ENCODE measurements at regions not wholly inside any gene's neighbourhood (a gene's known extent, or its start where the extent isn't known, plus 50 kb on each side); places are given as distances from the start of the nearest gene placed in this dataset.

- WGBS (ENCODE audit: low lambda C conversion rate): 13% methylated on average over 1 of the region's 1 CpG
Measured at GRCh38 chr2:194566907-194567660, 1089.9 kb upstream of the SLC39A10 start.

GRCh38 chr2:194564422-194564821, 1092.6 kb upstream of the SLC39A10 start:
- H3K9ac ChIP-seq: no peak overlapping the region
- no peak overlapping the region; a peak in 1 of 4 replicates for H3K27ac ChIP-seq (ENCODE audit: low read depth in 2 of 2, low read length in 1 of 2)
- H3K4me2 ChIP-seq: no peak overlapping the region
- ChIA-PET CTCF (no interaction called here), POLR2A (no interaction called here)
- H3K79me2 ChIP-seq (ENCODE audit: insufficient read depth): no peaks in the 10 kb centered on the region
- no peak for DNase-seq
- no peaks in the 10 kb centered on the region for H3K36me3 ChIP-seq (replicated peaks in 1 of 2; ENCODE audit: control insufficient read depth in 1 of 2, insufficient read depth in 2 of 2, low read length in 1 of 2)
- no peaks in the 10 kb centered on the region for H3K9me2 ChIP-seq
- H2AFZ ChIP-seq (ENCODE audit: low read depth): no peak overlapping the region
- H3K27me3 ChIP-seq (ENCODE audit: insufficient read depth): no peaks in the 10 kb centered on the region
- H3F3A ChIP-seq (replicated peaks; ENCODE audit: insufficient read depth): no peaks in the 10 kb centered on the region
- 2% methylated on average over 2 of the region's 2 CpGs for WGBS (ENCODE audit: low lambda C conversion rate)
- TF ChIP-seq MXI1 (IDR thresholded peaks at IDR 0.05; ENCODE audit: low read depth, low read length): no peak
- peak; percentile 25; the same call in 1 of the 2 replicates for TF ChIP-seq MEF2A (IDR thresholded peaks at IDR 0.05; ENCODE audit: borderline replicate concordance, low read depth)
- no peaks in the 10 kb centered on the region; a peak in 1 of 4 replicates for H3K4me1 ChIP-seq (ENCODE audit: control insufficient read depth in 1 of 2, insufficient read depth in 2 of 2, low read depth in 1 of 2, low read length in 1 of 2)
- H3K9me3 ChIP-seq: no peaks in the 10 kb centered on the region
- H4K20me1 ChIP-seq (ENCODE audit: insufficient read depth): no peaks in the 10 kb centered on the region
- no peak overlapping the region for H3K4me3 ChIP-seq (ENCODE audit: low read depth in 2 of 2, low read length in 1 of 2)

More at GRCh38 chr2:194566907-194567660, 1089.9 kb upstream of the SLC39A10 start:
- CTCF ChIA-PET: no interaction called here
- no peak overlapping the region for H3K4me2 ChIP-seq
- no peaks in the 10 kb centered on the region for H4K20me1 ChIP-seq (ENCODE audit: insufficient read depth)
- H3K9me2 ChIP-seq: 0 out of 2 replicates have a peak, but pooled peaks cover 3% of the 10 kb centered on the region
- no peak overlapping the region for H2AFZ ChIP-seq (ENCODE audit: low read depth)
- no peaks in the 10 kb centered on the region for H3K36me3 ChIP-seq (replicated peaks in 1 of 2; ENCODE audit: control insufficient read depth in 1 of 2, insufficient read depth in 2 of 2, low read length in 1 of 2)
- H3K4me1 ChIP-seq (ENCODE audit: control insufficient read depth in 1 of 2, insufficient read depth in 2 of 2, low read depth in 1 of 2, low read length in 1 of 2): no peaks in the 10 kb centered on the region; a peak in 1 of 4 replicates
- TF ChIP-seq JUND (IDR thresholded peaks at IDR 0.05): no peak
- TF ChIP-seq EP300 (IDR thresholded peaks at IDR 0.05; ENCODE audit: borderline replicate concordance in 1 of 2, low read depth in 1 of 2, low read length in 1 of 2): no peak
- TF ChIP-seq RAD21 (IDR thresholded peaks at IDR 0.05; ENCODE audit: low read length): no peak
- no peak for TF ChIP-seq TEAD4 (IDR thresholded peaks at IDR 0.05; ENCODE audit: borderline replicate concordance, insufficient read depth)
- no peak for TF ChIP-seq MXI1 (IDR thresholded peaks at IDR 0.05; ENCODE audit: low read depth, low read length)
- no peak for TF ChIP-seq CHD2 (IDR thresholded peaks at IDR 0.05; ENCODE audit: low read length, partially characterized antibody)
- TF ChIP-seq, protein P1, sequence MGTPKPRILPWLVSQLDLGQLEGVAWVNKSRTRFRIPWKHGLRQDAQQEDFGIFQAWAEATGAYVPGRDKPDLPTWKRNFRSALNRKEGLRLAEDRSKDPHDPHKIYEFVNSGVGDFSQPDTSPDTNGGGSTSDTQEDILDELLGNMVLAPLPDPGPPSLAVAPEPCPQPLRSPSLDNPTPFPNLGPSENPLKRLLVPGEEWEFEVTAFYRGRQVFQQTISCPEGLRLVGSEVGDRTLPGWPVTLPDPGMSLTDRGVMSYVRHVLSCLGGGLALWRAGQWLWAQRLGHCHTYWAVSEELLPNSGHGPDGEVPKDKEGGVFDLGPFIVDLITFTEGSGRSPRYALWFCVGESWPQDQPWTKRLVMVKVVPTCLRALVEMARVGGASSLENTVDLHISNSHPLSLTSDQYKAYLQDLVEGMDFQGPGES (IDR thresholded peaks at IDR 0.05; ENCODE audit: low read depth, low read length): no peak
- TF ChIP-seq FOXJ3 (CRISPR knock-in tag; IDR thresholded peaks at IDR 0.05): no peak
- no peak for TF ChIP-seq NFIC (IDR thresholded peaks at IDR 0.05; ENCODE audit: borderline replicate concordance)
- TF ChIP-seq, protein P2, sequence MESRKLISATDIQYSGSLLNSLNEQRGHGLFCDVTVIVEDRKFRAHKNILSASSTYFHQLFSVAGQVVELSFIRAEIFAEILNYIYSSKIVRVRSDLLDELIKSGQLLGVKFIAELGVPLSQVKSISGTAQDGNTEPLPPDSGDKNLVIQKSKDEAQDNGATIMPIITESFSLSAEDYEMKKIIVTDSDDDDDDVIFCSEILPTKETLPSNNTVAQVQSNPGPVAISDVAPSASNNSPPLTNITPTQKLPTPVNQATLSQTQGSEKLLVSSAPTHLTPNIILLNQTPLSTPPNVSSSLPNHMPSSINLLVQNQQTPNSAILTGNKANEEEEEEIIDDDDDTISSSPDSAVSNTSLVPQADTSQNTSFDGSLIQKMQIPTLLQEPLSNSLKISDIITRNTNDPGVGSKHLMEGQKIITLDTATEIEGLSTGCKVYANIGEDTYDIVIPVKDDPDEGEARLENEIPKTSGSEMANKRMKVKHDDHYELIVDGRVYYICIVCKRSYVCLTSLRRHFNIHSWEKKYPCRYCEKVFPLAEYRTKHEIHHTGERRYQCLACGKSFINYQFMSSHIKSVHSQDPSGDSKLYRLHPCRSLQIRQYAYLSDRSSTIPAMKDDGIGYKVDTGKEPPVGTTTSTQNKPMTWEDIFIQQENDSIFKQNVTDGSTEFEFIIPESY (IDR thresholded peaks at IDR 0.05; ENCODE audit: borderline replicate concordance, low read depth): no peak
- no peak for TF ChIP-seq NRF1 (IDR thresholded peaks at IDR 0.05; ENCODE audit: low read depth, low read length)
- no peaks in the 10 kb centered on the region for H3F3A ChIP-seq (replicated peaks; ENCODE audit: insufficient read depth)
- POLR2A ChIA-PET: no interaction called here
- DNase-seq: no peak
- H3K27ac ChIP-seq (ENCODE audit: low read depth in 2 of 2, low read length in 1 of 2): no peak overlapping the region
- H3K9ac ChIP-seq: no peak overlapping the region
- H3K9me3 ChIP-seq: no peaks in the 10 kb centered on the region
- no peaks in the 10 kb centered on the region for H3K27me3 ChIP-seq (ENCODE audit: insufficient read depth)
- H3K4me3 ChIP-seq (ENCODE audit: low read depth in 2 of 2, low read length in 1 of 2): no peak overlapping the region
- H3K79me2 ChIP-seq (ENCODE audit: insufficient read depth): no peaks in the 10 kb centered on the region
